IPS-18a (cell line): ENCODE measurements at regions not wholly inside any gene's neighbourhood (a gene's known extent, or its start where the extent isn't known, plus 50 kb on each side); places are given as distances from the start of the nearest gene placed in this dataset.

Experiments
- H3K27ac ChIP-seq: one replicate; pipeline ENCODE4 v1.5.1; 2013; ENCODE audit warnings: low read length
- H3K27me3 ChIP-seq: one replicate; pipeline ENCODE4 v1.6.1; 2013; ENCODE audit warnings: mild to moderate bottlenecking, low read length; ENCODE audit not compliant: control insufficient read depth, insufficient read depth
- H3K36me3 ChIP-seq: one replicate; pipeline ENCODE4 v1.6.1; 2013; ENCODE audit warnings: low read depth, low read length; ENCODE audit not compliant: control insufficient read depth
- H3K4me1 ChIP-seq: one replicate; pipeline ENCODE4 v1.6.1; 2013; ENCODE audit warnings: low read depth, low read length; ENCODE audit not compliant: control insufficient read depth
- H3K4me3 ChIP-seq: one replicate; pipeline ENCODE4 v1.5.1; 2013; ENCODE audit warnings: low read length
- H3K9ac ChIP-seq: one replicate; pipeline ENCODE4 v1.6.1; 2013; ENCODE audit warnings: mild to moderate bottlenecking, low read length, moderate library complexity
- H3K9me3 ChIP-seq: one replicate; pipeline ENCODE4 v1.6.1; 2013; ENCODE audit warnings: low read depth, low read length; ENCODE audit not compliant: control insufficient read depth

- H3K9me3 ChIP-seq: peaks cover 31% of the 10 kb centered on the region
- no peak overlapping the region for H3K27ac ChIP-seq
- no peaks in the 10 kb centered on the region for H3K36me3 ChIP-seq
- H3K27me3 ChIP-seq: no peaks in the 10 kb centered on the region
- H3K4me1 ChIP-seq: no peaks in the 10 kb centered on the region
- H3K4me3 ChIP-seq: no peak overlapping the region
- H3K9ac ChIP-seq: no peak overlapping the region
Observed at GRCh38 chr12:126454581-126454980, 1389.3 kb downstream of the AACS start.

GRCh38 chr12:126457776-126458175 lies 1392.5 kb downstream of the AACS start:
- Histone ChIP-seq H3K27me3 (no peaks in the 10 kb centered on the region), H3K4me1 (no peaks in the 10 kb centered on the region), H3K9me3 (peaks cover 40% of the 10 kb centered on the region), H3K36me3 (no peaks in the 10 kb centered on the region), H3K27ac (no peak overlapping the region), H3K4me3 (no peak overlapping the region), H3K9ac (no peak overlapping the region)

- H3K4me3 ChIP-seq: no peak overlapping the region
- H3K27ac ChIP-seq: no peak overlapping the region
- no peaks in the 10 kb centered on the region for H3K27me3 ChIP-seq
- H3K4me1 ChIP-seq: no peaks in the 10 kb centered on the region
- peaks cover 24% of the 10 kb centered on the region for H3K9me3 ChIP-seq
- H3K36me3 ChIP-seq: no peaks in the 10 kb centered on the region
- H3K9ac ChIP-seq: no peak overlapping the region
Observed at GRCh38 chr12:126464153-126464552, 1398.9 kb downstream of the AACS start.

- H3K27me3 ChIP-seq: no peaks in the 10 kb centered on the region
- no peaks in the 10 kb centered on the region for H3K4me1 ChIP-seq
- H3K9me3 ChIP-seq: peaks cover 16% of the 10 kb centered on the region
- no peaks in the 10 kb centered on the region for H3K36me3 ChIP-seq
- H3K4me3 ChIP-seq: no peak overlapping the region
- no peak overlapping the region for H3K9ac ChIP-seq
- H3K27ac ChIP-seq: no peak overlapping the region
Observed at GRCh38 chr12:126469211-126469610, 1404.0 kb downstream of the AACS start.

GRCh38 chr12:126474703-126475102 lies 1409.5 kb downstream of the AACS start:
- no peaks in the 10 kb centered on the region for H3K4me1 ChIP-seq
- no peak overlapping the region for H3K9ac ChIP-seq
- no peaks in the 10 kb centered on the region for H3K36me3 ChIP-seq
- H3K9me3 ChIP-seq: peaks cover 28% of the 10 kb centered on the region
- H3K4me3 ChIP-seq: no peak overlapping the region
- no peaks in the 10 kb centered on the region for H3K27me3 ChIP-seq
- no peak overlapping the region for H3K27ac ChIP-seq

GRCh38 chr12:126480451-126480850 lies 1415.2 kb downstream of the AACS start:
- Histone ChIP-seq H3K9me3 (peaks cover 19% of the 10 kb centered on the region), H3K27ac (no peak overlapping the region), H3K4me3 (peak overlapping the region; percentile 15), H3K4me1 (peaks cover 2% of the 10 kb centered on the region), H3K9ac (no peak overlapping the region), H3K36me3 (no peaks in the 10 kb centered on the region), H3K27me3 (no peaks in the 10 kb centered on the region)

DNA sequence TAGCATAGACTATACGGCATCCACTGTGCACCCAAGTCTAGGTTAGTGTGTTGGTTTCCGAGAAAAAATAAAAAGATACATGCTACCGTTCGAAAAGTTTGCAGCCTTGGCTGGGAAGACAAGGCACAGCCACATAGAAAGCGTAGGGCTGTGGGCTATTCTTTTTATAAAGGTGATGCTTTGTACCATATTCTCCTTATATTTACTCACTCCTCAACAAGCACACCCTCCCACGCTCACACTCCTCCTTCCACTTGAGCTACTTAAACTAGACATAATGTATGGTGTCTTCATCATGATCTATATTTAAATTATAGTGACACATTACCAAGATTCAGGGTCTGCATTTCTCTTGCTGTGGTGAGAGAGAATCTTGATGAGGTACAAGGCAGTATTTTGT lies 1416.5 kb downstream of the AACS start:
- Histone ChIP-seq H3K9me3 (peaks cover 13% of the 10 kb centered on the region), H3K4me1 (peaks cover 2% of the 10 kb centered on the region), H3K36me3 (no peaks in the 10 kb centered on the region), H3K4me3 (no peak overlapping the region), H3K27ac (no peak overlapping the region), H3K27me3 (no peaks in the 10 kb centered on the region), H3K9ac (no peak overlapping the region)

DNA sequence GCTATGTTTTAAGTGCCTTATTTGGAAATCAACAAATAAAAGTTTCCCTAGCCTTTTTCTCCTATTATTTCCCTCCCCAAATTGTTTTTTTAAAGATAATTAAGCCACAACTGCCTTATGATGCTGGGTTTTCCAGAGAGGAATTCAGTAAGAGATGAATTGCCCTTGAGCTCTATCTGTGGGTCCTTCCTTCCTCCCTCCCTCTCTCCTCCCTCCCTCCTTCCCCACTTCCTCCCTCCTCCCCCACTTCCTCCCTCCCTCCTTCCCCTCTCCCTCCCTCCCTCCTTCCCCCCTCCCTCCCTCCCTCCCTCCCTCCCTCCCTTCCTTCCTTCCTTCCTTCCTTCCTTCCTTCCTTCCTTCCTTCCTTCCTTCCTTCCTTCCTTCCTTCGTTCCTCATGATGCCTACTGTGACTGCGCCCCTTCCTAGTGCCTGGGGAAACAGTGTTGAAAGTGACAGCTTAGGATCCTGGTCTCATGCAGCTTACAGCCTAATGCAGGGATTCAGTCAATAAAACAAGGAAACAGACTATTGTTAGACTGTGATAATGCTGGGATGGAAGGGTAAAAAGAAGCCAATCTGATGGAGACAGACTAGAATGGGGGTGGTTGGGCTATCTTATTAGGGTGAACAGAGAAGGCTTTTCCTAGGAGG lies 1417.1 kb downstream of the AACS start:
- Histone ChIP-seq H3K9me3 (peaks cover 18% of the 10 kb centered on the region), H3K4me1 (peaks cover 2% of the 10 kb centered on the region), H3K4me3 (no peak overlapping the region), H3K9ac (no peak overlapping the region), H3K27ac (no peak overlapping the region), H3K36me3 (no peaks in the 10 kb centered on the region), H3K27me3 (no peaks in the 10 kb centered on the region)

- H3K4me3 ChIP-seq: no peak overlapping the region
- no peaks in the 10 kb centered on the region for H3K27me3 ChIP-seq
- H3K9ac ChIP-seq: no peak overlapping the region
- no peaks in the 10 kb centered on the region for H3K36me3 ChIP-seq
- peaks cover 21% of the 10 kb centered on the region for H3K9me3 ChIP-seq
- H3K27ac ChIP-seq: no peak overlapping the region
- peaks cover 2% of the 10 kb centered on the region for H3K4me1 ChIP-seq
Observed at GRCh38 chr12:126483145-126484068, 1418.2 kb downstream of the AACS start.

- no peak overlapping the region for H3K9ac ChIP-seq
- H3K9me3 ChIP-seq: peaks cover 26% of the 10 kb centered on the region
- H3K36me3 ChIP-seq: no peaks in the 10 kb centered on the region
- H3K4me1 ChIP-seq: no peaks in the 10 kb centered on the region
- H3K27me3 ChIP-seq: no peaks in the 10 kb centered on the region
- no peak overlapping the region for H3K27ac ChIP-seq
- no peak overlapping the region for H3K4me3 ChIP-seq
Observed at GRCh38 chr12:126487431-126487980, 1422.3 kb downstream of the AACS start.

DNA sequence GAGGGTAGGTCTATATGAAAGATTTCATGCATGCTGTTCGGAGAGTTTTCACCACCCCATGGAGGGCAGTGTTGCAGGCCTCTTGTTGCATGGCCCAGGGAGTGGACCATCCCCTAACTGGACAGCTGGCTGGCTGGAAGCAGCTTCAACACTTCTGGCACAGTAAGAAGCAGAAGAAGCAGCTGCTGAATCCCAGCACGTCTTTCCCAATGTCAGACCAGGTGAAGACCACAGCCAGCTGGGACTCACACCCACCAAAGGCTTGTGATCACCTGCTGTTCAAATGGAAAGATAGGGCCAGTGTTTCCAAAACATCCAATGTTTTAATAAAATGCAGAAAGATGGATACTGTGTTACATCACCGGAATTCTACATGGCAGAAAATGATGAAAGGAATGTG lies 1423.6 kb downstream of the AACS start:
- Histone ChIP-seq H3K4me1 (no peaks in the 10 kb centered on the region), H3K27me3 (no peaks in the 10 kb centered on the region), H3K9ac (no peak overlapping the region), H3K36me3 (no peaks in the 10 kb centered on the region), H3K27ac (no peak overlapping the region), H3K9me3 (peaks cover 28% of the 10 kb centered on the region), H3K4me3 (no peak overlapping the region)
